ENCODE measurements at regions not wholly inside any gene's neighbourhood (a gene's known extent, or its start where the extent isn't known, plus 50 kb on each side); places are given as distances from the start of the nearest gene placed in this dataset.

GRCh38 chr5:104736073-104736472, 1173.5 kb upstream of the NUDT12 start:
- DNase-seq, result no peak

- DNase-seq, result no peak
These were observed 1171.5 kb upstream of the NUDT12 start for GRCh38 chr5:104734046-104734445.

GRCh38 chr5:104733063-104733669, 1170.6 kb upstream of the NUDT12 start:
- no peak for DNase-seq

- DNase-seq, result no peak
These were observed 1168.7 kb upstream of the NUDT12 start for GRCh38 chr5:104731331-104731730.

- DNase-seq, result no peak
These were observed 1145.4 kb upstream of the NUDT12 start for GRCh38 chr5:104708027-104708426.

- no peak for DNase-seq
These were observed 1144.0 kb upstream of the NUDT12 start for GRCh38 chr5:104706600-104706999.

GRCh38 chr5:104702212-104702611, 1139.6 kb upstream of the NUDT12 start:
- no peak for DNase-seq

- DNase-seq, result no peak
These were observed 1136.8 kb upstream of the NUDT12 start for GRCh38 chr5:104699438-104699837.

- no peak for DNase-seq
These were observed 1098.7 kb upstream of the NUDT12 start for GRCh38 chr5:104661256-104661655.

GRCh38 chr5:104659497-104659896, 1096.9 kb upstream of the NUDT12 start:
- no peak for DNase-seq

GRCh38 chr5:104652271-104652861, 1089.8 kb upstream of the NUDT12 start:
- DNase-seq, result no peak

- no peak for DNase-seq
These were observed 1087.9 kb upstream of the NUDT12 start for GRCh38 chr5:104650313-104651055.

GRCh38 chr5:104646416-104646815, 1083.8 kb upstream of the NUDT12 start:
- DNase-seq, result no peak

- no peak for DNase-seq
These were observed 1080.7 kb upstream of the NUDT12 start for GRCh38 chr5:104643320-104643719.

GRCh38 chr5:104635227-104635626, 1072.6 kb upstream of the NUDT12 start:
- no peak for DNase-seq

GRCh38 chr5:104628911-104629310, 1066.3 kb upstream of the NUDT12 start:
- DNase-seq, result no peak

- DNase-seq, result no peak
These were observed 1063.5 kb upstream of the NUDT12 start for GRCh38 chr5:104626122-104626521.

GRCh38 chr5:104612005-104612404, 1049.4 kb upstream of the NUDT12 start:
- DNase-seq, result no peak

- DNase-seq, result no peak
These were observed 1048.7 kb upstream of the NUDT12 start for GRCh38 chr5:104611135-104611767.

- DNase-seq, result no peak
These were observed 1043.8 kb upstream of the NUDT12 start for GRCh38 chr5:104606258-104606829.

- no peak for DNase-seq
These were observed 1037.1 kb upstream of the NUDT12 start for GRCh38 chr5:104599726-104600125.

- DNase-seq, result no peak
These were observed 1035.7 kb upstream of the NUDT12 start for GRCh38 chr5:104598285-104598684.

GRCh38 chr5:104594850-104595249, 1032.3 kb upstream of the NUDT12 start:
- no peak for DNase-seq

GRCh38 chr5:104576677-104577076, 1014.1 kb upstream of the NUDT12 start:
- DNase-seq, result no peak

All from DMS79 treated with DMSO at 0.1 percent for 48 hours (cell line).